Right renal cortex interstitium (tissue), 3 donors: ENCODE measurements at regions not wholly inside any gene's neighbourhood (a gene's known extent, or its start where the extent isn't known, plus 50 kb on each side); places are given as distances from the start of the nearest gene placed in this dataset.
"Not testable (repeated sequence)": the region's sequence is repeated elsewhere in the genome, so short reads cannot be mapped to it uniquely, and the experiment has no call there.

Source experiments
- DNase-seq, 3 donors: peaks; one replicate each; pipeline ENCODE4 v3.0.0-alpha.2; 2013; ENCODE audit warnings: low read depth in 3 of 3, low spot score in 2 of 3

GRCh38 chr4:123127875-123128274 lies 205.5 kb upstream of the NUDT6 start:
- no peak for DNase-seq

- DNase-seq = no peak
These were observed 211.1 kb upstream of the NUDT6 start for GRCh38 chr4:123133397-123134050.

- no peak for DNase-seq
These were observed 222.2 kb upstream of the NUDT6 start for GRCh38 chr4:123144616-123145015.

GRCh38 chr4:123158576-123158975 lies 236.2 kb upstream of the NUDT6 start:
- no peak for DNase-seq

GRCh38 chr4:123159479-123159878 lies 237.1 kb upstream of the NUDT6 start:
- no peak for DNase-seq

GRCh38 chr4:123162859-123163258 lies 233.7 kb upstream of the SPRY1 start:
- no peak for DNase-seq

- no peak for DNase-seq
These were observed 233.1 kb upstream of the SPRY1 start for GRCh38 chr4:123163501-123163900.

GRCh38 chr4:123166023-123166422 lies 230.6 kb upstream of the SPRY1 start:
- DNase-seq = no peak

GRCh38 chr4:123167931-123168330 lies 228.7 kb upstream of the SPRY1 start:
- DNase-seq = no peak

GRCh38 chr4:123168812-123169211 lies 227.8 kb upstream of the SPRY1 start:
- DNase-seq = no peak

GRCh38 chr4:123170843-123171242 lies 225.8 kb upstream of the SPRY1 start:
- DNase-seq = no peak

GRCh38 chr4:123176605-123177004 lies 220.0 kb upstream of the SPRY1 start:
- no peak for DNase-seq

GRCh38 chr4:123182289-123182688 lies 214.3 kb upstream of the SPRY1 start:
- DNase-seq = no peak

GRCh38 chr4:123183308-123183707 lies 213.3 kb upstream of the SPRY1 start:
- DNase-seq = no peak

- not testable (repeated sequence) for DNase-seq
These were observed 212.8 kb upstream of the SPRY1 start for GRCh38 chr4:123183754-123184153.

- DNase-seq = no peak
These were observed 209.9 kb upstream of the SPRY1 start for GRCh38 chr4:123186731-123187130.

GRCh38 chr4:123190176-123190575 lies 206.4 kb upstream of the SPRY1 start:
- no peak for DNase-seq

- no peak for DNase-seq
These were observed 204.9 kb upstream of the SPRY1 start for GRCh38 chr4:123191728-123192127.

- DNase-seq = no peak
These were observed 202.7 kb upstream of the SPRY1 start for GRCh38 chr4:123193802-123194367.

GRCh38 chr4:123198706-123199105 lies 197.9 kb upstream of the SPRY1 start:
- no peak for DNase-seq

- DNase-seq = no peak
These were observed 196.3 kb upstream of the SPRY1 start for GRCh38 chr4:123200051-123200940.

GRCh38 chr4:123204737-123205136 lies 191.9 kb upstream of the SPRY1 start:
- no peak for DNase-seq
